ENCODE measurements at regions not wholly inside any gene's neighbourhood (a gene's known extent, or its start where the extent isn't known, plus 50 kb on each side); places are given as distances from the start of the nearest gene placed in this dataset.
"Not testable (repeated sequence)": the region's sequence is repeated elsewhere in the genome, so short reads cannot be mapped to it uniquely, and the experiment has no call there.

GRCh38 chrX:1140236-1140681 lies 72.2 kb downstream of the CRLF2 start:
- DNase-seq (ENCODE audit: low read depth in 2 of 2), result no peak

DNA sequence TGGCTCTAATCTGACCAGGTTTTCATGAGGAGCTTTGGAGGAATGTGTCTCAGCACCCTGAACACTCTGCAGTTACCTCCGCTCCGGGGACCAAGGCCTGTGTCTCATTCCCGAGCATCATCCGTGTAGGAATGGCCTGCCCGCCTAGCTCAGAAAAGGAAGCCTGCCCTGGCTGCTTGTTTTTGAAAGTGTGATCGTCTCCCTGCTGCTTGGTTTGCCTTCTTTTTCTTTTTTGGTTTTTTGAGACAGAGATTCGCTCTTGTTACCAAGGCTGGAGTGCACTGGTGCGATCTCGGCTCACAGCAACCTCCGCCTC lies 73.3 kb downstream of the CRLF2 start:
- DNase-seq (ENCODE audit: low read depth in 2 of 2), result no peak

DNA sequence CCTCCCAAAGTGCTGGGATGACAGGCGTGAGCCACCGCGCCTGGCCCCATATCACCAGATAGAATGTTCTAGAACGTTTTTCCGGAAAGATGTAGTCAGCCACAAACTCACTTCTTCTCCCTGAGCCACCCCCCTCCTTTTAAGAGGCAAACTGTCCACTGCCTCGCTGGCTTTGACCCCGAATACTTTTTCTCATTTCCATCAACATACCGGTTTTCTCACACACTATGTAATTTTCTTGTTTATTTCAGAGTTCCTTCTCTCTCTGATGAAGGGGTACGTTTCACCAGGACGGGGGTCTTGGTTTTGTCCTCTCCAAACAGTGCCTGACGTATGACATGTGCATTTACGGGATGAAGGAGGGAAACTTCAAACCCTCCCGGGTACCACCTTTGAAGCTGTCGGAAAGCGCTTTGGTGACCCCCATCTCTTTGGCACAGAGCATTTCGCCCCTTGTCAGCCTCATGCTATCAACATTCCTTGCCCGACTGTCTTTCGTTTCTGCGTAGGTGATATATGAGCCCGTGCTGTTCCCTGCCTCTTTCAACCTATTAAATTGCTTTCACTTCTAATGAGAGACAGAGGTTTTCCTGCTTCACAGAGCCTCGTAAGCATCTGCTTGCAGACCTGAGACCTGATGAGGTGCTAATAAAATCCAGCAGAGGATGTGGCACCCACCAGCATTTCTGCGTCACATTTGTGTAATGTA lies 73.8 kb downstream of the CRLF2 start:
- DNase-seq (ENCODE audit: low read depth in 2 of 2), result no peak

DNA sequence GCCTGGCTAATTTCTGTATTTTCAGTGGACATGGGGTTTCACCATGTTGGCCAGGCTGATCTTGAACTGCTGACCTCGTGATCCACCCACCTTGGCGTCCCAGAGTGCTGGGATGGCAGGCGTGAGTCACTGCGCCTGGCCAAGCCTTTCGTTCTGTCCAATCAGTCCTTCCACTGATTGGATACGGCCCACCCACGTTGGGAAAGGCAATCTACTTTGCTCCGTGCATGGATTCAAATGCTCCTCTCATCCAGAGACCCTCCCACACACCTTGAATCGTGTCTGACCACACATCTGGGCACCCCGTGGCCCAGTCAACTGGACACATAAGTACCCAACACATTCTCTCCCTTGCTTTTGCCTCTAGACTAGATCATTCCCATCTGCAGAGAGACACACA lies 74.9 kb downstream of the CRLF2 start:
- no peak for DNase-seq (ENCODE audit: low read depth in 2 of 2)

GRCh38 chrX:1136582-1136981 lies 75.9 kb downstream of the CRLF2 start:
- DNase-seq (ENCODE audit: low read depth in 2 of 2), result not testable (repeated sequence)

DNA sequence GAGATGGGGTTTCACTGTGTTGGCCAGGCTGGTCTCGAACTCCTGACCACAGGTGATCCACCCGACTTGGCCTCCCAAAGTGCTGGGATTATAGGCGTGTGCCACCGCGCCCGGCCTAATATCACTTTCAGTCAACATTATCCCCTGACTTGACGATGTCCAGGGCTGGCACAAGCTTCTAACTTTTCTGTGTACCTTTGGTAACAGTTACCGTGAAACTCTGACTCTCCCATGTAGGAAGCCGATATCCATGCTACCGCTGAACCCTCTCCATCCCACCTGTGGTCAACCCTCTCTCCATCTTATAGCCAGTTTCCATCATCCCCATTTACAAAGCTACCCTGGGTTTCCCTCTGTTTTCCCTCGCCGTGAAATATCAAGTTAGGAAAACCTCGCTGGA lies 77.5 kb downstream of the CRLF2 start:
- DNase-seq (ENCODE audit: low read depth in 2 of 2), result no peak

- no peak for DNase-seq (ENCODE audit: low read depth in 2 of 2)
Observed at GRCh38 chrX:1134156-1134555, 78.3 kb downstream of the CRLF2 start.

DNA sequence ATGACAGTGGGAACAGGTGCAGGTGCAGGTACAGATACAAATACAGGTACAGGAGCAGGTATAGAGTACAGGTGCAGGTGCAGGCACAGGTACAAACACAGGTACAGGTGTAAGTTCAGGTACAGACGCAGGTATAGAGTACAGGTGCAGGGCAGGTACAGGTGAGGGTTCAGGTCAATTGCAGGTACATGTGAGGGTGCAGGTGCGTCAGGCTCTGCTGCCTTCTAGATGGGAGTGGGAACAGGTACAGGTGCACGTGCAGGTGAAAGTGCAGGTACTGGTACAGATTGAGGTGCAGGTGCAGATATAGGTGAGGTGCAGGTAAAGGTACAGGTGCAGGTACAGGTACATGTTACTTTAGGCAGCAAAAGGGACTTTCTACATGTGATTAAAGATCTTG lies 85.7 kb downstream of the CRLF2 start:
- no peak for DNase-seq (ENCODE audit: low read depth in 2 of 2)

- DNase-seq (ENCODE audit: low read depth in 2 of 2), result no peak
Observed at GRCh38 chrX:1124531-1124930, 87.9 kb downstream of the CRLF2 start.

- not testable (repeated sequence) for DNase-seq (ENCODE audit: low read depth in 2 of 2)
Observed at GRCh38 chrX:1122851-1123250, 89.6 kb downstream of the CRLF2 start.

DNA sequence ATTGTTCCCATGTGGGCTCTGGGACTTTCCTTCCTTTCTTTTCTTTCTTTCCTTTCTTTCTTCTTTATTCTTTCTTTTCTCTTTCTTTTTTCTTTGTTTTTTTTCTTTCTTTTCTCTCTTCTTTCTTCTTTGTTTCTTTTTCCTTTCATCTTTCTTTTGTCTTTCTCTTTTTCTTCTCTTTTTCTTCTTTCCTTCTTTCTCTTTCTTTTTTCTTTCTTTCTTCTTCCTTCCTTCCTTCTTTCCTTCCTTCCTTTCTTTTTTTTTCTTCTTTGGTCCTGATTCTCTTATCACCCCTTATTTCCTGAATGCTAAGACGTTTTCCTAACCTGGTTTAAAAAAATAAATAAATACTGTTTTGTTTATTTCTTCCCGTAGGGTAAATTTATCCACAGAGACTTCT lies 93.2 kb downstream of the CRLF2 start:
- DNase-seq (ENCODE audit: low read depth in 2 of 2), result no peak

- DNase-seq (ENCODE audit: low read depth in 2 of 2), result no peak
Observed at GRCh38 chrX:1118572-1119199, 93.8 kb downstream of the CRLF2 start.

GRCh38 chrX:1115411-1115810 lies 97.0 kb downstream of the CRLF2 start:
- not testable (repeated sequence) for DNase-seq (ENCODE audit: low read depth in 2 of 2)

GRCh38 chrX:1112321-1112720 lies 100.1 kb downstream of the CRLF2 start:
- DNase-seq (ENCODE audit: low read depth in 2 of 2), result no peak

- no peak for DNase-seq (ENCODE audit: low read depth in 2 of 2)
Observed at GRCh38 chrX:1111601-1112300, 100.7 kb downstream of the CRLF2 start.

GRCh38 chrX:1109580-1110119 lies 102.8 kb downstream of the CRLF2 start:
- DNase-seq (ENCODE audit: low read depth in 2 of 2), result no peak

- DNase-seq (ENCODE audit: low read depth in 2 of 2), result no peak
Observed at GRCh38 chrX:1108501-1109445, 103.7 kb downstream of the CRLF2 start.

- no peak for DNase-seq (ENCODE audit: low read depth in 2 of 2)
Observed at GRCh38 chrX:1106478-1107210, 105.8 kb downstream of the CRLF2 start.

DNA sequence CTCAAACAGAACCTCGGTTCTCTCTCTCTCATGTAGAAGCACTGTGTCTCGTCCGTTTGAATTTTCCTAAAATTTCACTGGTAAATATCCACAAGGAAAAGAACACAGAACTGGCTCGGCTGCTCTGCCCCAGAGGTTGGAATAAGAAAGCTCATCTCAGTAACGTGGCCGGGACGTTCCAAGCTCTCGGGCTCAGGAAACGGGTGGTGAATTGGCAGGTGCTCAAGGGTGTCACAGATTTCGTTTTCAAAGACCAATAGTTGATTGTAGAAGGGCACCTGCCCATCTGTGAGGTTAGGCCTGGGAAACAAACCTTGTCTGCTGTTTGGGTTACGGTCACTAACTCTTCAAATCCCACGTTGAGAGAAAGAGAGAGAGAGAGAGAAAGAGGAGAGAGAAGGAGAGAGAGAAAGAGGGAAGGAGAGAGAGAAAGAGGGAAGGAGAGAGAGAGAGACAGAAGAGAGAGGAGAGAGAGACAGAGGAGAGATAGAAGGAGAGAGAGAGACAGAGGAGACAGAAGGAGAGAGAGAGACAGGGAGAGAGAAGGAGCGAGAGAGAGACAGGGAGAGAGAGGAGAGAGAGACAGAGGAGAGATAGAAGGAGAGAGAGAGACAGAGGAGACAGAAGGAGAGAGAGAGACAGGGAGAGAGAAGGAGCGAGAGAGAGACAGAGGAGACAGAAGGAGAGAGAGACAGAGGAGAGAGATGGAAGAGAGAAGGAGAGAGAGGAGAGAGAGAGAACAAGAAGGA lies 106.6 kb downstream of the CRLF2 start:
- DNase-seq (ENCODE audit: low read depth in 2 of 2), result no peak

DNA sequence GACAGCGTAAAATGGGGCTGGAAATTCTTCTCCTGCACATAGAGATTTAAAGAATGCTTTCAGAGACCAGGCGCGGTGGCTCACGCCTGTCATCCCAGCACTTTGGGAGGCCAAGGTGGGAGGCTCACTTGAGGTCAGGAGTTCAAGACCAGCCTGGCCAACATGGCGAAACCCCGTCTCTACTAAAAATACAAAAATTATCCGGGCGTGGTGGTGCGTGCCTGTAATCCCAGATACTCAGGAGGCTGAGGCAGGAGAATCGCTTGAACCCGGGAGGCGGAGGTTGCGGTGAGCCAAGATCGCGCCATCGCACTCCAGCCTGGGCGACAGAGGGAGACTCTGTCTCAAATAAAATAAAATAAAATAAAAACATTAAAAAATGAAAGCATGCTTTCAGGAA lies 107.4 kb downstream of the CRLF2 start:
- DNase-seq (ENCODE audit: low read depth in 2 of 2), result not testable (repeated sequence)

All from dermis microvascular lymphatic vessel endothelial cell (primary cell).